ENCODE measurements at regions not wholly inside any gene's neighbourhood (a gene's known extent, or its start where the extent isn't known, plus 50 kb on each side); places are given as distances from the start of the nearest gene placed in this dataset.
"Not testable (repeated sequence)": the region's sequence is repeated elsewhere in the genome, so short reads cannot be mapped to it uniquely, and the experiment has no call there.

DNA sequence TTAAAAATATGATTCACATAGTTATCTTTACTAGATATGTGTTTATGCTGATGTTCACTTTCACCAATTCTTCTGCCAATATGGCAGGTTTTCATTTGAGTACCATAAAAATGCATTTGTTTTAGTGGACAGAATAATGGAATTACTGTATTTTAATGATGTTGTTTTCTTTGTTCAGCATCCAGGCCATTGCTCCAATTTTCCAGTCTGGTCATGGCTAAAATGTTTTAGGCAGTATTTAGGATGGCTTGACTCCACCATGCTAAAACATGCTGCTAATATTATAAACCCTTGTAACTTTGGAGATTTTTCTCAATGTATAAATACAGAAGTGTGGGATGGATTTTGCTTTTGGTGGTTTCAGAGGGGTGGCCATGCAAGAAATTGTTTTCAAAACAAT lies 273.0 kb upstream of the RPS23 start:
- no peak for DNase-seq (ENCODE audit: low read depth)

DNA sequence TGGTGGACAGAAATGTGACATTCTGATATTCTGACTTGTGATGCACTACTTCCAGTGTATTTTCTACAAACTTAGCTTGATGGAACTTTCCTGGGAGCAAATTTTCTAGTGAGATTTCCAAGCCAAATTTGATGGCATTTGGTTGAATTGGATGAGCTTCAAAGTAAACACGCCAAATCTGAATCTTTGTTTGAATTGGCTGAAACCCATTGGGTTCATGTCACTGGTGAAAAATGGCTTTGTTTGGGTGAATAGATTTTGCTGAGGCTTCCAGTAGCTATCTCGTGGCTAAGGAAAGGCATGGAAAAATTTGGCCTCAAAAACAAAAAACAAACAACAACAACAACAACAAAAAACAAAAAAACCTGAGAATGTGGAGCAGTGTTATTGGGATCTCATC lies 271.1 kb upstream of the RPS23 start:
- no peak for DNase-seq (ENCODE audit: low read depth)

- DNase-seq (ENCODE audit: low read depth), result no peak
Measured at GRCh38 chr5:82544004-82544403, 265.9 kb upstream of the RPS23 start.

DNA sequence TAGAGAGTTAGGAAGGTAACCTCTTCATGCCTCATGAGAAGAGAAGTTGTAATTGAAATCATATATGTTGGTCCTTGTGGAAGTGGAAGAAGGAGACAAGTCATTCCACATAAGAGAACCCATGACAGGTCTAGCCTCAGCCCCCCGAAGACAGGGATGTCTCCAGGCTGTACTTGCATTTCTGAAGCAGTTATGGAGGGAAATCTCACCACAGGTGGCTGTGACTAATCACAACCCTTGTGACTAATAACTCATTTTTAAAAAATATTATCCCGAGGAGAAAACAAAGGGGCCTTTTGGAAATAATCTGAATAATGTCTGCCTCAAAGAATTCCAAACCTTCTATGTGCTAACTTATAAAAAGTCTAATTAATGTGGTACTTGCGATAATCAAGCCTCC lies 262.1 kb upstream of the RPS23 start:
- no peak for DNase-seq (ENCODE audit: low read depth)

DNA sequence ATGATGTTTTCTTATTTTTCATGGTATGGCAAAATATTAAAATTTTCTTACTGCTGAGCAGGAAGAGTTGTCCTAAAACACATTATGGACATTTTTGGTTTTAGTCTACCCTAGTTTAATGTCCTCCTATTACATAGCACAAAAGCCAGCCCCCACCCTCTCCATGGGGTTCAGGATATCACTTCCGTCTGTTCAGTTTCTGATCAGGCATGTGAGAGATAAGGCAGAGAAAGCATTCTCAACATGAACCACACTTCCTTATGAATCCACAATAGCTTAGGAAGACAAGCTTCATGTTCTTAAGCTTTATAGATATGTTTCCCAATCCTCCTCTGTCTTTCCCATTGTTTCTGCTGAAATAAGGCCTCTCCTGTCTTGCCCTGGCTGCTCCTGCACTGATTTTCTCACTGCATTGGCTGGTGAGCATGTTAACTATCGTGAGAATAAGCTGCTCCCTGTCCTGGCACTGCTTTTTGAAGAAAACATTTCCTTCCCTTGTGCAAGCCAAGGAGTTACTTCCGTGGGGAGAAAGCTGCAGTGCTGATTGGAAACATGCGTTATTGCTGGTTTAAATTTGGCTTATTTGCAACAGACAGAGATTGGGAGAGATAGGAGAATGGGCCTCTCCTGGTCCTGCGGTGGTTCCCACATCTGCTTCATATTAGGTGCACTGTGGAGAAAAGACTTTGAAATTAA lies 260.3 kb upstream of the RPS23 start:
- no peak for DNase-seq (ENCODE audit: low read depth)

GRCh38 chr5:82537687-82538306 lies 259.6 kb upstream of the RPS23 start:
- no peak for DNase-seq (ENCODE audit: low read depth)

DNA sequence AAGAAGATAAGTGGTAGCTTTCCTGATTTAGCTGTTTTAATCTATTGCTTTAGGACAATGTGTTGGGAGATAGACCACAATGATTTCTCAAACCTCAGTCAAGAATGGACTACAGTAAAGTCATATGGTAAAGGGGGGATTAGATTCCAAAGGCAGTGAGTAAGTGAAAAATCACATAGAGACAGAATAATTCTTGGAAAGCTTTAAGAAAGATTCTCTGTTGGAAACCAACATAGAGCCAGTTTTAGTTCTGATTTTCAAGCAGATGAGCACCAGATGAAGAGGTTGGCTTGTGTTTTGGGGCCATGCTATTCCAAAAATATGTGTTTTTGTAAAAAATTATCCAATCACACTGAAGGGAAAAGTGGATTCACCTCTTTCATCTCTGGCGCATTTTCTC lies 256.8 kb upstream of the RPS23 start:
- DNase-seq (ENCODE audit: low read depth), result no peak

DNA sequence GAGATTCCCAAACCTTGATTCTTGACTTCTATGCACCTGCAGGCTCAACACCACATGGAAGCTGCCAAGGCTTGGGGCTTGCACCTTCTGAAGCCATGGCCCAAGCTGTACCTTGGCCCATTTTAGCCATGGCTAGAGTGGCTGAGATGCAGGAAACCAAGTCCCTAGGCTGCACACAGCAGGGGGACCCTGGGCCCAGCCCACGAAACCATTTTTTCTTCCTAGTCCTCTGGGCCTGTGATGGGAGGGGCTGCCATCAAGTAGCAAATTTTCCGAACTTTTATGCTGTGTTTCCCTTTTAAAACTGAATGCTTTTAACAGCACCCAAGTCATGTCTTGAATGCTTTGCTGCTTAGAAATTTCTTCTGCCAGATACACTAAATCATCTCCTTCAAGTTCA lies 253.9 kb upstream of the RPS23 start:
- not testable (repeated sequence) for DNase-seq (ENCODE audit: low read depth)

GRCh38 chr5:82526540-82526939 lies 248.4 kb upstream of the RPS23 start:
- DNase-seq (ENCODE audit: low read depth), result no peak

GRCh38 chr5:82525626-82526025 lies 247.5 kb upstream of the RPS23 start:
- DNase-seq (ENCODE audit: low read depth), result no peak

GRCh38 chr5:82523633-82524032 lies 245.5 kb upstream of the RPS23 start:
- no peak for DNase-seq (ENCODE audit: low read depth)

DNA sequence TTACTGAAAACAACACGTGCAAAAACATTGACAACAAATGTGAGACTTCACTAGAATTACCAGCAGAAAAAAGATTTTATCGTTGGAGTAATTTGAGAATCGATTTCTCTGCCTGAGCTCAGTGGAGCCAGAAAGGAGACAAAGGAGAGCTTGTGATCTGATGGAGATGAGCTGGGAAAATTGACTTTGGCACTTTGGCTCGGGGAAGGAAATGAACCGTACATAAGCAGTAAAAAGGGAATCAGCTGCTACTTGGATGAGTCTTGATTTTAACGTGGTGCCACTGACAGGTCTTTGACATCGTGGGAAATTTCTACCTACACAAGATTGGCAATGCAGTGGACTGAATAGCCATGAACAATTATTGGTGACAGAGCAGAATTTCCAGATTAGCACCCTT lies 244.7 kb upstream of the RPS23 start:
- DNase-seq (ENCODE audit: low read depth), result no peak

DNA sequence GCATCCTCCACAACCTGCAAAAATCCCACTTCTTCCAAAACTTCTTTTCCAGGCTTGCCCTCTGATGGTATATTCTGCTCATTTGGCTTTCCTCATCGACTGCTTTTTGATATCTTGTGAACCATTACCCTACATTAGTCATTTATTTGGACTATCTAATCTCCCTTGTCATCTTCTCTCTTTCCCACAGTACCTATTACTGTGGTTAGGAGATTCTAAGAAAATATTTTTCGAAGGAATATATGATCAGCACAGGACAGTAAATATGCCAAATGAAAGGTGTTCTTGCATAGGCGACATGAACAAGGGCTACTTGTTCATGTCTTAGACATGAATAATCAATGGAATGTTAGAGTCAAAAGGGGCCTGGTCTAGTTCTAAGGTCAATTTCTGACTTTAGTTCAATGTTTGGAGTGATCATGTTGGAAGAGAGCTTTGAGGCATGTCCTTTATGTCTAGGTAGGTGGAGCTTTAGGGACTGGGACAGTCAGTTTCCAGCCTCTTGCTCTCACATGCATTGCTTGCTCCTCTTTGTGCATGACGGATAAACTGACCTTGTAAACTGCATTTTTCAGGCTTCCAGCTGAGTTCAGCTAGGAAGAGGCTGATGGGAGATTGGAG lies 243.4 kb upstream of the RPS23 start:
- no peak for DNase-seq (ENCODE audit: low read depth)

DNA sequence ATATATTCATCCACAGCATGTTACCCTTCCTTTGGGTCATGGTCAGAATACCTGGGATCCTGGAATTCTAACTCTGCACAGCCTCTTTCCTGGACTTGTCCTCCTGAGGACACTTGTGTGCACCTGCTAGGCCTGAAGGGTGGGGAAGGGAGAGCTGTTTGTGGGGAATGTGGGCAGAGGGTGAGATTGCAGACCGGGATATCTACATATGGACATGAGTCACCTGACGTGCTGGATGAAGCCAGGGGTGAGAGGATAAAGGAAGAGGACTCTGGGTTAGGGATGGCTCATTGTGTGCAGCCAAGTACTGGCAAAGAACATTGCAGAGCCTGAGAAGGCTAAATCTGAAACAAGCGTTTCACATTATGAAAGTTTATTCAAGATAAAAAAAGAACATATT lies 241.4 kb upstream of the RPS23 start:
- no peak for DNase-seq (ENCODE audit: low read depth)

GRCh38 chr5:82517544-82518075 lies 239.5 kb upstream of the RPS23 start:
- no peak for DNase-seq (ENCODE audit: low read depth)

DNA sequence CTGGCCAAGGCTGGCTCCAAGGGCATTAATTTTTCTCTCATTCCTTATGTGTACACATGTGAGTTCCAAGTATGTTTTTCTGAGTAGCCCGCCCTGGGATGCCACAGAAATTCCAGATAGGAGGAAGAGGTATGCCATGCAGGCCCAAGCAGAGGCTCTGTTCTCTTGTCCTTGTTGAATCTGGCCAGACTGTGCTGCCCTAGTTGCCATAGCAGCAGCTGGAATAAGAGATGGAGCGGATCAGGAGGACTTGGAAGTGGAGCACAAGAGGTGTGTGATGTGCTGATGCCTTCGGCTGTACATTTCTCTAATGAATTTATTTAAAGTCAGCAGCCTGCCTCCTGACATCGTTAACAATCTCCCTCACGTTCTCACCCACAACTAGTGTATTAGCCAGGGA lies 235.6 kb upstream of the RPS23 start:
- no peak for DNase-seq (ENCODE audit: low read depth)

DNA sequence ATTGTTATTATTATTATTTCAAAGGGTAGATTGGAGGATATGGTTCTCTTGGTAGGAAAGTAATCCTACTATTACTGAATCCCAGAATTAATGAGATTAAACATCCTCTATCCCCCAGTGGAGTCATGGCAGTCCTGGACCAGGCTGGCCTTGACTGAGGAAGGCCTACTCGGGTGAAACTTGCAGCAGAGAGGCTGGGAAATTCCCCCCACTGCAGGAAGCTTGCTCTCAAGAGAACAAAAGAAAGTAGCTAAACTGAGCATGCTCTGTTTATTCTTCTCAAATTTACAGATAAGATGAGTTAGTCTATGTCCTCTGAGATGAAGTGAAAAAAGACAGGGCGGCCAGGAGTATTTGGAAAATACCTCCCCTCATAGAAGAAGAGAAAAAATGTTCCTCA lies 233.9 kb upstream of the RPS23 start:
- DNase-seq (ENCODE audit: low read depth), result no peak

DNA sequence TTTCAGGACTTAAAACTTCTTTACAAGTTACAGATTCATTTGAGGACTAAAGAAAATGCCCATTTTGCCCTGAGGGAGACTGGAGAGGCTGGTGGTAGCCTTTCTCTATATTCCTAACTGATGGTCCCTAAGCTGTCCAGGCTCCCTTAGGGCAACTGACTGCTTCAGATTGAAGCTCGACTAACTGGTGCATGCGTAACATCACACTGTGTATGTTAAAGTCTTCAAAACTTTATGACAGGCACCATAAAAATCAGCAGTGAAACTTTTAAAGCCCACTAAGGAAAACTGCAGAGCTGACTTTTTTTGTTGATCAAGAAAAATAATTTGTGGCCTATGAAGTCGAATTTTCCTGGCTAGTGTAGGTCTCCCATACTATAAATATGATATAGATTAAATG lies 233.0 kb upstream of the RPS23 start:
- no peak for DNase-seq (ENCODE audit: low read depth)

DNA sequence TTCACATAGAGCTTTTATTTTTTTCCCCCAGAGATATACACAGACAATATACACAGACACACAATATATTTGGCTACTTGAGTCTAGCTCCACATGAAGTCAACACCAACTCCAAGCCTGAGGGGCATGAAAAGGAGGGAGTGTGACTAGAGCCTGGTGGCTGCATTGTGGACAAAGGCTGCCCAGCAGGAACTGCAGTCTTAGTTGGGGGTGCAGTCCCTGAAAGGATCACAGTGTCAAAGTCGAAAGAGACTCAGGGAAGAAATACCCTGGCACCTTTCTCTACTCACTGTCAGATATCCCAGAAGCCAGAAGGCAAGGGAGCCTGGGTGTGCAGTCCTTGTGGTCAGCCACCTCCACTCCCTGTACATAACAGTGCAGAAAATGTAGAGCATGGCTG lies 231.6 kb upstream of the RPS23 start:
- DNase-seq (ENCODE audit: low read depth), result no peak

DNA sequence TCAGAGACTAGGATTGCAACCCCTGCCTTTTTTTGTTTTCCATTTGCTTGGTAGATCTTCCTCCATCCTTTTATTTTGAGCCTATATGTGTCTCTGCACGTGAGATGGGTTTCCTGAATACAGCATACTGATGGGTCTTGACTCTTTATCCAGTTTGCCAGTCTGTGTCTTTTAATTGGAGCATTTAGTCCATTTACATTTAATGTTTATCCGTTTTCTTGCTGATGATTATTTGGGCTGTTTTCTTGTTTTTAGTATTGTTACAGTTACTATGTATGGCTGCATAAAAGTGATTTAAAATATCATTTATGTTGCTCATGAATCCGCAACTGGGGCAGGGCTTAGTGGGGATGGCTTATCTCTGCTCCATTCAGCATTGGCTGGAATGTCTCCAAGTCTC lies 228.2 kb upstream of the RPS23 start:
- DNase-seq (ENCODE audit: low read depth), result not testable (repeated sequence)

DNA sequence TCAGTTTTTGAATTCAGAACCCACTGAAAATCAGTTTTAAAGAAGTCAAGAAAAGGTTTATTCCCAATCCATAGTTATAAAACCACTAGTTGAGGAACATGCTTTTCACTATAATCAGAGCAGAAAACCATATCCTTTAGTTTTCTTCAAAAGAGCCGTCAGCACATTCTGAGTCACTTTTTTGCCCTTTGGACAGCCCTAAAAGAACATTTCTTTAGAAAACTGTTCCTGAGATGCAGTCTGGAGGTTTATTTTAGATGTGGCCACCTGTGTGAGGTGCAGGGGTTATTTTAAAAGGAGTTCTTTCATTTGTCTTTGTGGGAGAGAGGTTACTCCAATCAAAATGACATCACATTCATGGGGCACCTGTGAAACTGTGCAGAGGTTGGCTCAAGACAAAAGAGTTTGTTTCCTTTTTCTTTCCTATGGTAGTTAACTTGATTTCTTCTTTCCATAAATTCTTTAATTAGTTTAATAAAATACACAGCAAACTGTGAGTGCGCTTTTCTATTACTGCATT lies 221.6 kb upstream of the RPS23 start:
- no peak for DNase-seq (ENCODE audit: low read depth)

DNA sequence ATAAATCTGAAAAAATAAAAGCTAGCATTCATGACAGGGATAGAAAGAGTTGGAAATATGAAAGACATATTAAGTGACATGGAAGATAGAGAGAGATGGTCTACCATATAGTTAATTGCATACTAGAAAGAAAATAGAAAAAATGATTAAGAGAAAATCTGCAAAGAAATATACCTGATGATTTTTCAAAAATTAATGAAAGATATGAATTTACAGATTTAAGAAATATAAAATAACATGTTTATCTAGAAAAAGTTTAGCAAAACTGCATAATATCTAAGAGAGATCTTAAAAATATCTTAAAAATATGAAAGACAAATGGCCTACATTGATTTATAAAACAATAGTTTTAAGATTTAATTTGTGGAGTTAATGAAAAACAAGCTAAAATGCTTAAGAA lies 219.1 kb upstream of the RPS23 start:
- no peak for DNase-seq (ENCODE audit: low read depth)

DNA sequence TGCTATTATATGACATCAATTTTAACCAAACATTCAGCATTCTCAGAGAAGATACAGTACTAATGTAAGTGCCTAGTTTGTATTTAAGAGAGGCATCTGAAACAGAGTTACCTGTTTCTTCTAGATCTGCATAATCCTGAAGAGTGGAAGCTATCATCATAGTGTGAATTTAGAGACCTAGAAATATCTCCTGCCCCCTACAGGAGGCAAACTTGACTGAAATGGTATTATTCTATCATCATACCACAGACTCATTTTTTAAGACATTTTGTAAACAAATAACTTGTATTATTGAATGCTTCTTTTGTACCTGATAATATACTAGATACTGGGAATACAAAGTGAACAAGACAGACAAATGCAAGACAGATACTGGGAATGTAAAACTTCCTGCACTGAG lies 216.8 kb upstream of the RPS23 start:
- no peak for DNase-seq (ENCODE audit: low read depth)
